Left colon (tissue), 2 donors: ENCODE measurements at regions not wholly inside any gene's neighbourhood (a gene's known extent, or its start where the extent isn't known, plus 50 kb on each side); places are given as distances from the start of the nearest gene placed in this dataset.
"Not testable (repeated sequence)": the region's sequence is repeated elsewhere in the genome, so short reads cannot be mapped to it uniquely, and the experiment has no call there.

Source experiments
- ATAC-seq: fragments of 200-7000 bp; cut with Tn5 transposase; one replicate; pipeline ENCODE4 v1.9.1; 2020; ENCODE audit warnings: mild to moderate bottlenecking, moderate library complexity
- DNase-seq, 2 donors: peaks; one replicate each; pipeline ENCODE4 v3.0.0-alpha.2; 2020
- intact Hi-C, 2 donors: fragments of 100-400 bp; cut with DNase I in 1 of 2; cut with micrococcal nuclease in 1 of 2; formaldehyde crosslinking; loops; one replicate each; pipeline versions ENCODE4 v1.11.2 to v1.14.0; 2022; cut with DNase I, micrococcal nuclease
- donor health status: DM: no; HTN: no; CAD: no.
- donor health status: DM: yes; HTN: yes; CAD: no.

DNA sequence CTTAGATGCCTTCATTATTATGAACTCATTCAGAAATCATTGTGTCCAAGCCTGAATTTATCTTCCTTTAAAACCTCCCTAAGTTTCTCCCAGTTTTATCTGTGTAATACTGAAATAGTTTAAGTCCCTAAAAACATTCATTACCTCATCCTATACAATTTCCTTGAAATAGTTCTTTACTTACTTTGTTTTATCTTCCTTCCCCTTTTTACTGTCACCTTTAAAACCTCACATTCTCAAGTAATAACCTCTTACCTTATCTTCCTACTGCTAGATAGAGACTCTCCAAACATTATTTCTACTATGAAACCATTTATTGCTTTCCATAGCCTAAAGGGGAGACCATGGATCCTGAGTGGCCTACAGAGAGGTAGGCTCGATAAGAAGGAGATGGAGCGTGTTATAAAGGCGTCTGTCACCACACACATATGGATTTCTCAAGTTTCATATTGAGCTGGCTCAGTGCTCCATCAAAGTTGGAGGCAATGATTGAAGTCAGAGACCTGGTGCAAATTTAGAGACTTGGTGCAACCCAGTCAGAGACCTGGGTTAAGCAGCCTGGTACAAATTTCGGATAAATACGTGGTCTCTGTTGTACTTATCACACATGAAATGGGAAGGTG lies 140.4 kb downstream of the NFKBIZ start:
- no peak for DNase-seq
- intact Hi-C loops: no loop called here
- ATAC-seq: no peak

DNA sequence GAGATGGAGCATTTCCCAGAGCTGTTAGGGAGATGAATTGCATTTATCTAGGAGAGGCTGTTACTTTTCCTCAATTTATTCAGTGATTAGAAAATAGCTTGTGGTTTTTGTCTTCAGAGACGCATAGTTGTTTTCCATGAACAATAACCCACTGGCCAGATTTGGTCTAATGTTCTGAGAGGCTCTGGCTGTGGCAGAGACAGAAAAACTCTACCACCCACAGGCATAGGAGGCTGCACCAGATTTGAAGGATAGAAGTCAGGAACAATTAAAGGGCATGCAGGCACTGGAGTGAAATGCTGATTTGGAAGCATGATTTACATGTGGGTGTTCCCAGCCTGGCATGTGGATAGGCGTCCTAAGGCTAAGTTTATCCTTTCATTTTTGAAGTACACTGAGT lies 143.5 kb downstream of the NFKBIZ start:
- intact Hi-C loops: no loop called here
- ATAC-seq: no peak
- no peak for DNase-seq

DNA sequence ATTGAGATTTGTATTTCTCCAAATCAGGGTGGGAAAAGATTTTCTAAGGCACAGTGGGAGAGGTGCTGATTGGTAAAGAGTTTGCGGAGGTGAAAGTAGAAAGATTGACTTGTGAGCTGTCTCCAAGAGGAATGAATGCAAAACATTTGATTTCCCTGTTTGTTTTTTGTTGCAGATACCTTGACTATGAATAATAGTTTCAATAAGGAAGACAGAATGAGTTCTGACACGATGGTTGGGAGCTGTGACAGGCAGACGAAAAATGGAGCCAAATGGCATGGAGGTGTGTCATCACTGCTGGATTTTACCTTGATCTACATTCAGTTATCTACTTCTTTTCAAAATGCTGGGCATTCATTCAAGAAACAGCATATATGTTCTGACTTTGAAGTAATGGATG lies 145.1 kb downstream of the NFKBIZ start:
- ATAC-seq: no peak
- intact Hi-C loops: no loop called here

DNA sequence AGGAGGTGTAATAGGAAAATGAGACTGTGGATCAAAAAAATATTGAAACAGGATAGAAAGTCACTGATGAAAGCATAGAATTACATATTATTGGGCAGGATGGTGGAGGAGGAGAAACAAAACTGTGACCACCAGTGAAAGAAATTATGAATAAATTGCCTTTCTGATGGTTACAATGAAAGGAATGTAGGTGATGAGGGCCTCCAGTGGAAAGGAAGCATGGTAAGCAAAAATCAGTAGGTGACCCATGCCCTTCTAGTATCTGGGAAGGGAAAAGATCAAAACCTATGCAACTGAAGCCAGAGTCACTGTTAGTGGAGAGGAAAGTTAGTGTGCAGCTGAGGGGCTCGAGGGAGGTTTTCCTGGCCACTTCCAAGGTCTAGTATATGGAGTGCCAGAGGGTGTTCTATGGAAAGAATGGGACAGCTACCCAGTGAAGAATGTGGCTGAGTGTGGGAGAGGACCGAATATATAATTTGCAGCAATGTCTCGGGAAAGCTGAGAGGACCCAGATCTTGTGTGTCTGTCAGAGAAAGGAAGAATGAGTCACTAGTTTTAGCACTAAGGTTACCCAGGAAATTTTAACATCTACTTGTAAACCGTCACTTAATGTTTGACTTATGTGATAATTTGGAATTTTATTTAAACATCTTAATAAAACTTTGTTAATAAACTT lies 146.2 kb downstream of the NFKBIZ start:
- intact Hi-C loops: no loop called here
- ATAC-seq (no peak), DNase-seq (no peak)

More for the DNA sequence above, 145.1 kb downstream of the NFKBIZ start:
- DNase-seq: no peak

DNA sequence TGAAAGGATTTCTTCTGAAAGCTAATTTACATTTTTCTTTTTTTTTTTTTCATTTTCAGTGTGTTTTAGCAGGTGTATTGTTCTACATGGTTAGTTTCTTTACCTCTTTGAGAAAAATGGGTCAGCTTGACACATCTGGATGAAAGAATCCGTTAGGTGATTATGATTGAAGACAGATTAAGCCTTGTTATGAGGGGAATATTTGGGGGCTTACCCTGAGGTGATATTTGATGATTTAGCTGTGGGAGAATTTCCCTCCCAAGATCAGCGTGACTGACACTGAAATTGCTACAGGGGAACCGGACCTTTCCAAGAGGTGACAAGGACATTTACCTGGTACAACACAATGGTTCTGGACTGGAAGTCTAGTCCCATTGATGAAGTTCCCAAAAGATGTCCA lies 147.5 kb downstream of the NFKBIZ start:
- DNase-seq: no peak
- intact Hi-C loops: no loop called here
- ATAC-seq: no peak

GRCh38 chr3:101998256-101998926 lies 149.1 kb downstream of the NFKBIZ start:
- intact Hi-C loops: no loop called here
- peak; percentile 90 for ATAC-seq
- no peak for DNase-seq

DNA sequence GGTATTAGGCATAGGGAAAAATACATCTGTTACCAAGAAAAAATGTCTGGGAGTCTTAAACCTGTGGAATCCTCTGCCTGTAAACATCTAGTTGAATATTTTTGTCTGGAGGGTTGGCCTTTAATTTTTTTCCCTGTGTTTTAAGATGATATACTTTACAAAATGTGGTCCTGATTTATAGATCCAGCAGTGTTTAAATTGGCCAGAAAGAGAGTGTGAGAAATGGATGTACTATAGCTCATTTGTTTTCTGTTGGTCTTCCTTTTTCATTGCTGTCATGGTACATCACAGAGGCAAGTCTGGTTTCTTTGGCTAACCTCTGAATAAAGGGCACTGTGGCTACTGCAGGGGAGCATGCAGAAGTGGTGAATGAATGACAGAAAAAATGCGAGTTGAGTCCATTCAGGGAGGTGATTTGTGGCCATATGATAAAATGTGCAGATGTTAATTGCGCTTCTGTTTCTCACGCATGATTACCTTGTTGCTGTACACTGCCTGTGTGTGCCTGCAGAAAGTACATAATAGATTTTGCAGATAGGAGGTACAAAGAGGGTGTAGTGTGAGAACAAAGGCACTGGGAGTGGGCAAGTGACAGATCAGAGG lies 150.0 kb downstream of the NFKBIZ start:
- ATAC-seq (peak; percentile 49), DNase-seq (no peak)
- intact Hi-C loops: no loop called here

DNA sequence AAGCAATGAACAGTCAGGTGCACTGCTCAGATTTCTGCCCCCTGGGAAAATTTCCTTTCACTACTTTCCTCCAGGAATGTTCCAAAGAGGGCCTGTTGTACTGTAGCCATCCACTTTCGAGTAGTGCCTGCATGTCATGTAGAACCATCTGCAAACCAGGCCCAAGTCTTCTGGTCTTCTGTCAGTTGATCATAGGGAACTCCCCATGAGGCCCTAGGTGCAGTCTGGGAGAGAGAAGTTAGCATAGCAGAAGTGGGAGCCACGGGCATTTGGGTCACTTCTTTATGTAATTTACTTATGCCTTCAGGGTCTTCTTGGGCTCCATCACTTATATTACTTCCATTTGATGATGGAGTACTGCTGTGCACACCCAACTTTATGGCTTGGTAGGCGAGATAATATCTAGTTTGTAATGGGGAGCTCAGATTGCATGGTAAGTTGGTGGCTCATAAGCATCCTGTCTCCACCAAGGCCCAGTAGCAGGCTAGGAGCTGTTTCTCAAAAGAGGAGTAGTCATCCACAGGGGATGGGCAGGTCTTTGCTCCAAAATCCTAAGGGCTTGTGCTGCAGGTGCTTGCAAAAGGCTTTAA lies 151.4 kb downstream of the NFKBIZ start:
- intact Hi-C loops: no loop called here

DNA sequence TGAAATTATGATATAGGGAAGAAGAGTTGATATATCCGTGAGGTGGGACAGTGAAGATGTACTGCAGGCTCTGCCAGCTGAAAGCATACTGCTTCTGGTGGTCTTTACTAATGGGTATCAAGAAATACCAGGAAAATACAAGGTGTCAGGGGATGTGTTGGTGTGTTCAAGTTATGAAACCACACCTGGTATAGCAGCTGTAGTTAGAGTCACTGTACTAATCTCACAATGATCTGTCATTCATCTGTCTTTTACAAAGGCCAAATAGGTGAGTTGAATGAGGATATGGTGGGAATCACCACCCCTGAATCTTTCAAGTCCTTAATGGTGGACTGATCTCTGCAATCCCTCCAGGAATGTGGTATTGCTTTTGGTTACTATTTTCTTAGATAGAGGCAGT lies 152.7 kb downstream of the NFKBIZ start:
- intact Hi-C loops: no loop called here
- ATAC-seq (no peak), DNase-seq (no peak)

More for the DNA sequence above, 151.4 kb downstream of the NFKBIZ start:
- ATAC-seq (no peak), DNase-seq (no peak)

- intact Hi-C loops: no loop called here
- ATAC-seq (no peak), DNase-seq (no peak)
These were observed 155.2 kb downstream of the NFKBIZ start for GRCh38 chr3:102004561-102004960.

- intact Hi-C loops: no loop called here
- ATAC-seq (no peak), DNase-seq (no peak)
These were observed 156.2 kb downstream of the NFKBIZ start for GRCh38 chr3:102005551-102005950.

GRCh38 chr3:102006812-102007485 lies 157.6 kb downstream of the NFKBIZ start:
- intact Hi-C loops: no loop called here
- no peak for ATAC-seq
- DNase-seq: no peak

- ATAC-seq, DNase-seq, intact Hi-C loops: not testable (repeated sequence)
These were observed 159.1 kb downstream of the NFKBIZ start for GRCh38 chr3:102008436-102008835.

GRCh38 chr3:102016417-102016816 lies 167.1 kb downstream of the NFKBIZ start:
- ATAC-seq (no peak), DNase-seq (no peak)
- intact Hi-C loops: no loop called here

DNA sequence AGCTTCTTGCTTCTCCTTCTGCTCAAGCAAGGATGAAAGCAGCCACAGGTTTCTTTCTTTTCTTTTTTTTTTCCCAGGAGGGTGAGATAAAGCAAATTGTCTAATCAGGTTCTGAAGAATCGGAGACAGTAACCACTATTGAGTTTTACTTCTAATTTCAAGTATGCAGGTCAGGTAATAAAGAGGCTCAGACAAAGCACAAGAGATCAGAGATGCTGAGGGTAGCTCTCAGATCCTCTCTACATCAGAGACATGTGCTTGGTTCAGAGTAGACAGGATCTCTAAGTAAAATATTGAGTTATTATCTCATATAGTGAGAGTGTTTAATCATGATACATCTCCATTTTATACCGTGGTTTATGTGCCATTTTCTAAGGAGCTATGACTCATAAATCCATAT lies 168.5 kb downstream of the NFKBIZ start:
- intact Hi-C loops: no loop called here
- no peak for DNase-seq

DNA sequence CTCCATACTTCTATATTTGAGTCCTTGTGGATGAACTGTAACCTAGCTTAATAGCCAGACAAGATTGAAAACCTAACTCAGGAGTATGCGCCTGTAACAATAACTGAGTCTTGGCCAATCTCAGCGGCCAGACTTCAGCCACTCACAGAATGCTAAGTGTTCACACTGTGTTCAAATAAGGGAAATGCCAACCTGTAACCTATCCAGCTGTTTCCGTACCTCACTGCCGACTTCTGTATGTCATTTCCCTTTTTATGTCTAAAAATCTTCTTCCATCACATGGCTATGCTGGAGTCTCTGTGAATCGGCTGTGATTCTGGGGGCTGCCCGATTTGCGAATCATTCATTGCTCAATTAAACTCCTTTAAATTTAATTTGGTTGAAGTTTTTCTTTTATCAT lies 169.2 kb downstream of the NFKBIZ start:
- intact Hi-C loops: no loop called here
- DNase-seq: no peak
- no peak for ATAC-seq

More for the DNA sequence above, 168.5 kb downstream of the NFKBIZ start:
- ATAC-seq: no peak

DNA sequence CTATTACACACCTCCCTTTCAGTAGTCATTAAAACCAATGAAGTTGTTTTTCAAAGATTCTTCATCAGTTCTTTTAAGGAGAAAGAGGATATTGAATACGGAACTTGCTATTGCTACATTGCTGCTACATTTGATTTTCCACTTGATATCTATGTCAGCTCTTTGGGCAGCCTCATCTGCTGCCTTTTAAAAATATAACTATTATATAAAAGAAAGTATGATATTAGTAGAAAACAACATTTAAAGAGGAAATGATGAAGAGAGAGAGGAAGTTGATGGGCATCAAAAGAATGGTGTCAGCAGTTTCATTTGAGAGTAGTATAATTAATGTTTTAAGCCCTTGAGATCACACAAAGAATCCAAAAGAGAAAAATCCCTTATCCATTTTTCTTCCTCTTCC lies 171.4 kb downstream of the NFKBIZ start:
- intact Hi-C loops: no loop called here
- DNase-seq: no peak
- no peak for ATAC-seq

DNA sequence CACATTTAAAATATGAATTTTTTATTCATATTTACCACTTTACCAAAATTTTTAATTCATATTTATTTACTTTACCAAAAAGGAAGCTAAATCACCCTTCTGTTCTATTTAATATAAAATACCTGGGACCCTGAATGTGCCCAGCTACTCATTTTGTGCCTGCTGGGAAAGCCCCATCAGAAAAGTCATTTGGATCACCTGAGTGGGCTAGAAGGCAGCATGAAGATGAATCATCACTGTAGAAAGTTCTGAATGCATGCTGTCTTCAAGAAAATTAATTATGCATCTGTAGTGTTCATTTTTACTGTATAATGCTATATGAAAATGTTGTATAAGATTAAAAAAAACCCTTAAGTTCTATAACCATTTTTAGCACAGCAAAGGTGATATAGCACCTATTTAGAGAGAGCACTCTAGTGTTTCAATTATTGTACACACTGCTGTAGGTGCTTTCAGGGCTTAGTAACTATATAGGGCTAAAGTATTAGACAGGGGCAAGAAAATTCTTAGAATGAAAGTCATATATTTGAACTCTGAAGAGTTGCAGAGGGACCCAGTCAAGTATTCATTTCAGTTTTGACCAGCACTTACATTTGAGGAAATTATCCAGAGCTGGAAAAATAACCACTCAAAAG lies 175.1 kb downstream of the NFKBIZ start:
- DNase-seq (no peak), ATAC-seq (no peak)
- intact Hi-C loops: no loop called here
